SK-N-SH treated with all-trans-retinoic acid at 6 μM for 48 hours (cell line): ENCODE measurements at regions not wholly inside any gene's neighbourhood (a gene's known extent, or its start where the extent isn't known, plus 50 kb on each side); places are given as distances from the start of the nearest gene placed in this dataset.

ENCODE experiments used
- ATAC-seq: fragments of 200-7000 bp; cut with Tn5 transposase; 3 replicates; pipeline ENCODE4 v1.9.1; 2020; ENCODE audit warnings: mild to moderate bottlenecking, moderate library complexity
- ARNTL ChIP-seq: fragments of 450-650 bp; formaldehyde crosslinking; IDR thresholded peaks from 2 replicates; pipeline ENCODE4 v1.5.0; 2020; ENCODE audit warnings: low read depth, mild to moderate bottlenecking, moderate library complexity, borderline replicate concordance
- BACH2 ChIP-seq: fragments of 250-450 bp; sonication (Bioruptor Pico); IDR thresholded peaks from 2 replicates; pipeline ENCODE4 v1.9.0; 2021; ENCODE audit warnings: mild to moderate bottlenecking, borderline replicate concordance
- CREB5 ChIP-seq: fragments of 250-450 bp; sonication (Bioruptor Pico); IDR thresholded peaks from 2 replicates; pipeline ENCODE4 v1.5.1; 2020; ENCODE audit warnings: low read depth, mild to moderate bottlenecking, moderate library complexity
- CSDC2 ChIP-seq: fragments of 250-450 bp; sonication (Bioruptor Pico); IDR thresholded peaks from 2 replicates; pipeline ENCODE4 v1.5.0; 2020; ENCODE audit warnings: mild to moderate bottlenecking, moderate library complexity
- CSRNP3 ChIP-seq: fragments of 250-450 bp; sonication (Bioruptor Pico); IDR thresholded peaks from 2 replicates; pipeline ENCODE4 v1.5.1; 2021; ENCODE audit warnings: mild to moderate bottlenecking, moderate library complexity
- ESRRG ChIP-seq: fragments of 250-450 bp; sonication (Bioruptor Pico); IDR thresholded peaks from 2 replicates; pipeline ENCODE4 v1.6.1; 2021; ENCODE audit warnings: mild to moderate bottlenecking
- ISL1 ChIP-seq: fragments of 250-450 bp; sonication (Bioruptor Pico); IDR thresholded peaks from 2 replicates; pipeline ENCODE4 v2.1.2; 2022; ENCODE audit warnings: mild to moderate bottlenecking, moderate library complexity
- OSR1 ChIP-seq: fragments of 250-450 bp; sonication (Bioruptor Pico); IDR thresholded peaks from 2 replicates; pipeline ENCODE4 v1.8.0; 2022; ENCODE audit warnings: moderate library complexity, mild to moderate bottlenecking, inconsistent platforms
- PATZ1 ChIP-seq: fragments of 250-450 bp; sonication (Bioruptor Pico); IDR thresholded peaks from 2 replicates; pipeline ENCODE4 v1.8.0; 2020; ENCODE audit warnings: mild to moderate bottlenecking, moderate library complexity, borderline replicate concordance
- POU6F1 ChIP-seq: fragments of 250-450 bp; sonication (Bioruptor Pico); IDR thresholded peaks from 2 replicates; pipeline ENCODE4 v1.8.0; 2021; ENCODE audit warnings: low read depth, mild to moderate bottlenecking, moderate library complexity, borderline replicate concordance
- PPARA ChIP-seq: fragments of 250-450 bp; sonication (Bioruptor Pico); IDR thresholded peaks from 2 replicates; pipeline ENCODE4 v1.5.0; 2020; ENCODE audit warnings: mild to moderate bottlenecking, borderline replicate concordance
- TCF4 ChIP-seq: fragments of 250-450 bp; sonication (Bioruptor Pico); IDR thresholded peaks from 2 replicates; pipeline ENCODE4 v1.8.0; 2021; ENCODE audit warnings: mild to moderate bottlenecking, moderate library complexity, borderline replicate concordance
- TOX ChIP-seq: fragments of 250-450 bp; sonication (Bioruptor Pico); IDR thresholded peaks from 2 replicates; pipeline ENCODE4 v1.8.0; 2021; ENCODE audit warnings: mild to moderate bottlenecking, moderate library complexity, borderline replicate concordance
- ZFP3 ChIP-seq: fragments of 250-450 bp; sonication (Bioruptor Pico); IDR thresholded peaks from 2 replicates; pipeline ENCODE4 v1.5.0; 2020; ENCODE audit warnings: mild to moderate bottlenecking, moderate library complexity
- ZNF565 ChIP-seq: fragments of 450-650 bp; formaldehyde crosslinking; conservative IDR thresholded peaks from 2 replicates; pipeline ENCODE4 v1.5.0; 2020; ENCODE audit warnings: low read depth, mild to moderate bottlenecking, moderate library complexity
- ZNF70 ChIP-seq: fragments of 450-650 bp; formaldehyde crosslinking; IDR thresholded peaks from 2 replicates; pipeline ENCODE4 v1.5.0; 2020; ENCODE audit warnings: mild to moderate bottlenecking, moderate library complexity

GRCh38 chr10:130958003-130958402 lies 353.5 kb downstream of the TCERG1L start:
- no peak for TF ChIP-seq ESRRG (CRISPR knock-in tag)
- ATAC-seq = no peak

- TF ChIP-seq PATZ1 (CRISPR knock-in tag) (no peak), BACH2 (CRISPR knock-in tag) (no peak), CSDC2 (no peak), ZFP3 (CRISPR knock-in tag) (no peak), OSR1 (CRISPR knock-in tag) (no peak), CSRNP3 (no peak)
- ATAC-seq = no peak
Measured at GRCh38 chr10:130958981-130959751, 352.4 kb downstream of the TCERG1L start.

GRCh38 chr10:130959752-130960195 lies 351.7 kb downstream of the TCERG1L start:
- no peak for TF ChIP-seq PPARA
- TF ChIP-seq POU6F1 = no peak
- TF ChIP-seq TOX (CRISPR knock-in tag) = no peak
- TF ChIP-seq PATZ1 (CRISPR knock-in tag) = no peak
- TF ChIP-seq ISL1 (CRISPR knock-in tag) = no peak
- no peak for TF ChIP-seq ZFP3 (CRISPR knock-in tag)
- TF ChIP-seq TCF4 (CRISPR knock-in tag) = no peak
- TF ChIP-seq OSR1 (CRISPR knock-in tag) = no peak
- TF ChIP-seq CSDC2 = no peak
- no peak for TF ChIP-seq ZNF565
- ATAC-seq = no peak

- ATAC-seq = no peak
- no peak for TF ChIP-seq CSRNP3
- no peak for TF ChIP-seq ZNF70
- no peak for TF ChIP-seq PPARA
- no peak for TF ChIP-seq ESRRG (CRISPR knock-in tag)
- TF ChIP-seq CREB5 (CRISPR knock-in tag) = no peak
- TF ChIP-seq ARNTL (CRISPR knock-in tag) = no peak
- no peak for TF ChIP-seq ZFP3 (CRISPR knock-in tag)
- TF ChIP-seq PATZ1 (CRISPR knock-in tag) = no peak
- no peak for TF ChIP-seq BACH2 (CRISPR knock-in tag)
- no peak for TF ChIP-seq POU6F1
- no peak for TF ChIP-seq CSDC2
- TF ChIP-seq ISL1 (CRISPR knock-in tag) = no peak
- TF ChIP-seq TOX (CRISPR knock-in tag) = no peak
- no peak for TF ChIP-seq ZNF565
- no peak for TF ChIP-seq OSR1 (CRISPR knock-in tag)
- no peak for TF ChIP-seq TCF4 (CRISPR knock-in tag)
Measured at GRCh38 chr10:130960531-130960930, 351.0 kb downstream of the TCERG1L start.
